SIG-M5 treated with dmso at 0.1 percent for 504 hours (cell line): ENCODE measurements at regions not wholly inside any gene's neighbourhood (a gene's known extent, or its start where the extent isn't known, plus 50 kb on each side); places are given as distances from the start of the nearest gene placed in this dataset.
"Not testable (repeated sequence)": the region's sequence is repeated elsewhere in the genome, so short reads cannot be mapped to it uniquely, and the experiment has no call there.

ENCODE experiments used
- DNase-seq: peaks from one replicate; lab custom pipeline; 2025; ENCODE audit not compliant: unreplicated experiment; lab: John Stamatoyannopoulos, UW

DNA sequence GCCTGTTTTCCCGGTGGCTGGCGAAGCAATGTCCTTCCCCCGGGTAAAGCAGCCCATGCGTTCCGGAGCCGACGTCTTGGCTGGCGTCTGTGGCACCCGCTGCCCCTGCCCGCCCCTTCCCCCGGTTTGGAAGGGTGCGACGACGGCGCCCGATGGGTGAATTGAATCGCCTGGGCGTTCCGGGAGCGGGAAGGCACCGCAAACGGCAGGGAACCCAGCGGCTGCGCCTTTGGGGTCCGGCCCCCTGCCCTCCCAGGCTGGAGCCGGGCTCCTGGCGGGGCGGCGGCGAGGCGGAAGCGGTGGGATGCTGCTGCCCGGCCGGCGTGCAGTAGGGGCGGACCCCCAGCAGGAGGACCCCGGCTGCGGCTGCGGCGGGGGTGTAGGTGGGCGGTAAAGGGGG is 123.6 kb upstream of the RHOU start:
- DNase-seq = not testable (repeated sequence)

DNA sequence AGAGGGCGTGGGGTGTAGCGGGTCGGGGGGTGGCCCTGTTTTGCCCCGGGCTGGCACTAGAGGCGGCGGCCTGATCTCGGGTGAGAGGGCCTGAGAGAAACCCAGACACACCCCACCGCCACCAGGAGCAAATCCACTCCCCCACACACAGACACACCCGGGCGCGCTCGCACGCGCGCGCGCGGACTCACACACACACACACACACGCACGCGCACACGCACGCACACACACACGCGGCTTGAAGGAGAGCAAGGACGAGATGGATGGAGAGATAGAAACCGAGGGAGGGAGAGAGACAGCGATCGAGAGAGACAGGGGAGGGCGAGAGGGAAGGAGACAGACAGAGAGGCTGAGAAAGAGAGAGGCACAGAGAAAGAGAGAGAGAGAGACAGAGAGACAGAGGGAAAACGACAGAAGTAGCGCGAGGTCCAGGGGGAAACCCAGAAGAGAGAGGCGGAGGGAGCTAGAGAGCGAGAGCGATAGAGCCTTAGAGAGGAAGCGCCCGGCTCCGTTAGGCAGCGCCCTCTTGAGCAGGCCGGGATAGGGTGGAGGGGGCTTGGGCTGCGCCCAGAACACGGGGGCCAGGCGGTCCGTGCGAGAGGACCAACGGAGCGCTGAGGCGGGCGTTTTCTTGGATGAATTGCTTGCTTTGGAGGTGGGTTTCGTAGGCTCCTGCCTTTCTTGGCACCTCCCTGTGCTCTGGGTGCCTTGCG is 113.1 kb upstream of the RHOU start:
- DNase-seq = not testable (repeated sequence)

DNA sequence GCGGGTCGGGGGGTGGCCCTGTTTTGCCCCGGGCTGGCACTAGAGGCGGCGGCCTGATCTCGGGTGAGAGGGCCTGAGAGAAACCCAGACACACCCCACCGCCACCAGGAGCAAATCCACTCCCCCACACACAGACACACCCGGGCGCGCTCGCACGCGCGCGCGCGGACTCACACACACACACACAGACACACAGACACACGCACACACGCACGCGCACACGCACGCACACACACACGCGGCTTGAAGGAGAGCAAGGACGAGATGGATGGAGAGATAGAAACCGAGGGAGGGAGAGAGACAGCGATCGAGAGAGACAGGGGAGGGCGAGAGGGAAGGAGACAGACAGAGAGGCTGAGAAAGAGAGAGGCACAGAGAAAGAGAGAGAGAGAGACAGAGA is 108.8 kb upstream of the RHOU start:
- DNase-seq = not testable (repeated sequence)

DNA sequence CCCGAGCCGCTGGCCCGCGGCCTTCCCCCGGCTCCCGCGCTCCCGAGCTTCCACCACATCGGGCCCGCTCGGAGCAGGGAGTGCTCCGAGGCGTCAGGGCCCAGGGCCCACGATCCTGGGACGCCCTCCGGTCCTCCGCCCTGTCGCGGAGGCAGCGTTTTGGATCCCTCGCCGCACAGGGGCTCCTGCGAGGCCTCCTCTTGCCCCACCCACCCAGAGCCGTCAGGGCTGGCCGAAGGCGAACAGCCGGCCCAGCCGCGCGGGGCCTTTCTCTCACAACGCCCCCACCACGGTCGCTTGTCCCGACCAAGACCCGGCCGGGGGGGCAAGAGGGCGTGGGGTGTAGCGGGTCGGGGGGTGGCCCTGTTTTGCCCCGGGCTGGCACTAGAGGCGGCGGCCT is 102.4 kb upstream of the RHOU start:
- DNase-seq = not testable (repeated sequence)

DNA sequence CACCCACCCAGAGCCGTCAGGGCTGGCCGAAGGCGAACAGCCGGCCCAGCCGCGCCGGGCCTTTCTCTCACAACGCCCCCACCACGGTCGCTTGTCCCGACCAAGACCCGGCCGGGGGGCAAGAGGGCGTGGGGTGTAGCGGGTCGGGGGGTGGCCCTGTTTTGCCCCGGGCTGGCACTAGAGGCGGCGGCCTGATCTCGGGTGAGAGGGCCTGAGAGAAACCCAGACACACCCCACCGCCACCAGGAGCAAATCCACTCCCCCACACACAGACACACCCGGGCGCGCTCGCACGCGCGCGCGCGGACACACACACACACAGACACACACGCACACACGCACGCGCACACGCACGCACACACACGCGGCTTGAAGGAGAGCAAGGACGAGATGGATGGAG is 100.0 kb upstream of the RHOU start:
- DNase-seq = not testable (repeated sequence)

DNA sequence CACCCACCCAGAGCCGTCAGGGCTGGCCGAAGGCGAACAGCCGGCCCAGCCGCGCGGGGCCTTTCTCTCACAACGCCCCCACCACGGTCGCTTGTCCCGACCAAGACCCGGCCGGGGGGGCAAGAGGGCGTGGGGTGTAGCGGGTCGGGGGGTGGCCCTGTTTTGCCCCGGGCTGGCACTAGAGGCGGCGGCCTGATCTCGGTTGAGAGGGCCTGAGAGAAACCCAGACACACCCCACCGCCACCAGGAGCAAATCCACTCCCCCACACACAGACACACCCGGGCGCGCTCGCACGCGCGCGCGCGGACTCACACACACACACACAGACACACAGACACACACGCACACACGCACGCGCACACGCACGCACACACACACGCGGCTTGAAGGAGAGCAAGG is 97.8 kb upstream of the RHOU start:
- DNase-seq = not testable (repeated sequence)

DNA sequence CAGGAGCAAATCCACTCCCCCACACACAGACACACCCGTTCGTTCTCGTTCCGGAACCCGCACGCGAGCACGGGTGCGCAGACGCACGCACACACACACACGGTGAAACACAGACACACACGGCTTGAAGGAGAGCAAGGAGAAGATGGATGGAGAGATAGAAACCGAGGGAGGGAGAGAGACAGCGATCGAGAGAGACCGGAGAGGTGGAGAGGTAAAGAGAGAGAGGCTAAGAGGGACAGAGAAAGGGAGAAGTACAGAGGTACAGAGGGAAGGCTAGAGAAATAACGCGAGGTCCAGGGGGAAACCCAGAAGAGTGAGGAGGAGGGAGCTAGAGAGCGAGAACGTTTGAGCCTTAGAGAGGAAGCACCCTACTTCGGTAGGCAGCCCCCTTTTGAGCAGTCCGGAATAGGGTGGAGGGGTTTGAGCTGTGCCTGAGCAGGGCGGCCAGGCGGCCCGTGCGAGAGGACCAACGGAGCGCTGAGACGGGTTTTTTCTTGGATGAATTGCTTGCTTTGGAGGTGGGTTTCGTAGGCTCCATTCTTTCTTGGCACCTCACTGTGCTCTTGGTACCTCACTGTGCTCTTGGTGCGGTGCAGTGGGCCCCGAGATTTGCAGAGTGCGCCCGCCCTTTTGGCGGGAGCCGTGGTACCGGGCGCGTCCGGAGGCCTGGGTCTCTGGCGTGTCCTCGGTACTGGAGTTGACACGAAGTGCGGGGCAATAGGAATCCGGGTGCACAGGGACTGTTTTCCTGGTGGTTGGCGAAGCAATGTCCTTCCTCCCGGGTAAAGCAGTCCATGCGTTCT is 88.4 kb upstream of the RHOU start:
- peak; percentile 94 for DNase-seq

DNA sequence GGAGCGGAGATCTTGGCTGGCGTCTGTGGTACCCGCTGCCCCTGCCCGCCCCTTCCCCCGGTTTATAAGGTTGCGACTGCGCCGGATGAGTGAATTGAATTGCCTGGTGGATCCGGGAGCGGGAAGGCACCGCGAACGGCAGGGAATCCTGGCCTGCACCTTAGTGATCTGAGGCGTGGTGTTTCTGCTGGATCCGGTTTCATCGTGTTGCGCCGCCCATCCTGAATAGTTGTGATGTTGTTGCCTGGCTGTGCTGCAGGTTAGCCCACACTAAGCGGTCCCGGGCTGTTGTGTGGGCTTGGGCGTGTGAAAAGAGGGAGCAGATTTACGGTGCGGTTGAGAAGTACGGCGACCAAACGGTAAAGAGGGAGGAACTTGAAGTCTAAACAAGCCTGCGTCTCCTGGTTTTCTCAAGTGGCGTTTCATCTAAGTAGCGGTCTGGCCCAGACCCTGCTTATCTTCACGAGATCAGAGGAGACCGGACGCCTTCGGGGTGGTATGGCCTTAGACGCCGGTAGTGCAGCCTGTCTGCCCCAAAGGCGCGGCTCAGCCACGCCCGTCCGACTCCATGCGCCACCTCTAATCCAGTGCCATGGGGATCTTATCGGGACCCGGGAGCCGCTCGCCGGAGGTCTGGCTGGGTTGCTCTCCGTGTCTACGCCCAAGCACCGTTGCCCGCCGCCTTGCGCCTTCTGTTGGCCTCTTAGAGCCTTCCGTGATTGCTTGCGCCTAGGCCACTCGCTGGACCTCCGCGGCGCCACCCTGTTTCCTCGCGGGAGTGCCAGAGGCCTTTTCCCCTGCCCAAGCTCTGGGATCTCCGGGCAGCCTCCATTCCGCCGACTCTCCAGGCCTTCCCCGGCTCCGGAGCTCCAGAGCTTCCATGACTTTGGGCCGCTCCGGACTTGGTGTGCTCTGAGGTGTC is 87.5 kb upstream of the RHOU start:
- peak; percentile 79 for DNase-seq

DNA sequence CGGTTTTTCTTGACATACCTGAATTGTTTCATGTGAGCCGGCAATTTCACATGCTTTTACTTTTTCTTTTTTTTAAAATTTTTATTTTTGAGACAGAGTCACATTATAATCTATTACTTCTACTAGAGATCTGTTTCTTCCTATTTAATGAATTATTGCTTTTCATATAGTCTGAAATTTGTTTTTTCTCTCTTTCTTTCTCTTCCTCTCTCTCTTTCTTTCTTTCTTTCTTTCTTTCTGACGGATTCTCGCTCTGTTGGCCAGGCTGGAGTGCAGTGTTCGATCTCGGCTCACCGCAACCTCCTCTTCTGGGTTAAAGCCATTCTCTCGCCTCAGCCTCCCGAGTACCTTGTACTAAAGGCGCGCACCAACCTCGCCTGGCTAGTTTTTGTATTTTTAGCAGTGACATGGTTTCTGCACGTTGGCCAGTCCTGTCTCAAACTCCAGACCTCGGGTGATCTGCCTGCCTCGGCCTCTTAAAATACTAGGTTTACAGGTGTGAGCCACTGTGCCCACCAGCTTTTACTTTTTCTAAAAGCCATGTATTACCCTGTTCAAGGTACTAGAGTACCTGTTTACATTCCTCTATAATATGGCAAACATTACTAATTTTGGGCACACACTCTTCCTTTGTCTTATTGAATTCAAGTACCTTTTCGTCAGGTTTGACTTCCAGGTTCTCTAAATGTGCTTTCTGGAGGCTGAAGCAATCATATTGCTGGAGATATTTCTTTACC is 86.5 kb upstream of the RHOU start:
- no peak for DNase-seq

DNA sequence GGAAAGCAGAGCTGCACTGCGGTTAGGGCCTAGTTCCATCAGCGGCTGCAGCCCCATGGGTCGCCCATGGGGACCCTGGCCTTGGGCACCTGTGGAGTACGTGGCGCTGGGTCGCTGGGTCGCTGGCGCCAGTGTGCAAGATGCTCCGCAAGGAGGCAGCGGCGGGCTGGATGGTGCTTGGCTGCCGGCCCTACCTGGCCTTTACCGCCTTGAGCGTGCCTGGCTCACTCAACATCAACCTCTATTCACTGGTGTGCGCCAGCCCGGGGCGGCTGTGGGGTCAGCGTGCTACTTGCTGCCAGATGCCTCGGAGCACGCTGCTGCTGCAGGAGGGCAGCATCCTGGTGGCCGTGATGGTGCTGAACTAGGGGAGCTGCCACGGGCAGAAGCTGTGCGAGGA is 85.1 kb upstream of the RHOU start:
- DNase-seq = no peak

DNA sequence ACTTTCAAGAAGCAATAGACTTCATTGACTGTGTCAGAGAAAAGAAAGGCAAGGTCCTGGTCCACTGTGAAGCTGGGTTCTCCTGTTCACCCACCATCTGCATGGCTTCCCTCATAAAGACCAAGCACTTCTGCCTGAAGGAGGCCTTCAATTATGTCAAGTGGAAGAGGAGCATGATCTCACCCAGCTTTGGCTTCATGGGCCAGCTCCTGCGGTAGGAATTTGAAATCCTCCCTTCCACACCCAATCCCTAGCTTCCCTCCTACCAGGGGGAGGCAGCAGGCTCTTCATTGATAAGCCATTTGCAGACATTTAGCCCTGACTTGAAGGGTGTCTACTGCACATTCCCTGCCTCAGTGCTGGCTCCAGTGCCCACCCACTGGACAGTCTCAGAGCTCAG is 84.3 kb upstream of the RHOU start:
- no peak for DNase-seq

DNA sequence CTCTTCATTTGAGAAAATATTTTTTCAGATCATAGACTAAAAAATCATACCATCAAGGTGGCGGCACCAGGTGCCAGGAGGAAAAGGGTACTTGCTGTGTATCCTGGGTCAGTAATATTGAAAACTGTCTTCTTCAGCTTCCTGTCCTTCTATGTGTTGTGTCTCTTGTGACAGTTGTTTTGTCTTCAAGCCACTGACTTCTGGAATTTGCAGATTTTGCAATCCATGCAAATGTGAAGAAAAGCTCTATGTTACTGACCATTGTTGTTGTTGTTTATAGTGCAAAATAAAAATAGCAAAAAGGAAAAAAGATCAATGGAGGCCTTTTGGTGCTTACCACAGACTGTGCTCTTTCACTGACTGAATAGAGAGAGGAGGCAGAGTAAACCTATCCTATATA is 83.2 kb upstream of the RHOU start:
- DNase-seq = no peak

DNA sequence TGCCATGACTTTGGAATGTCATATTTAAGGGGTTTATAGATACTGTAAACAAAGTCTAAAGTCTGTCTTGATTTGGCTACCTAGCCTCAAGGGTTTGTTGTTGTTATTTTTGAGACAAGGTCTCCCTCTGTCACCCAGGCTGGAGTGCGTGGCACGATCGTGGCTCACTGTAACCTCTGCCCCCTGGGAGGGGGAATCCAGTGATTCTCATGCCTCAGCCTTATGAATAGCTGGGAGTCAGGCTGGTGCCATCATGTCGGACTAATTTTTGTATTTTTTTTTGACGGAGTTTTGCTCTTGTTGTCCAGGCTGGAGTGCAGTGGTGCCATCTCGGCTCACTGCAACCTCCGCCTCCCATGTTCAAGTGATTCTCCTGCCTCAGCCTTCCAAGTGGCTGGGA is 82.2 kb upstream of the RHOU start:
- not testable (repeated sequence) for DNase-seq

DNA sequence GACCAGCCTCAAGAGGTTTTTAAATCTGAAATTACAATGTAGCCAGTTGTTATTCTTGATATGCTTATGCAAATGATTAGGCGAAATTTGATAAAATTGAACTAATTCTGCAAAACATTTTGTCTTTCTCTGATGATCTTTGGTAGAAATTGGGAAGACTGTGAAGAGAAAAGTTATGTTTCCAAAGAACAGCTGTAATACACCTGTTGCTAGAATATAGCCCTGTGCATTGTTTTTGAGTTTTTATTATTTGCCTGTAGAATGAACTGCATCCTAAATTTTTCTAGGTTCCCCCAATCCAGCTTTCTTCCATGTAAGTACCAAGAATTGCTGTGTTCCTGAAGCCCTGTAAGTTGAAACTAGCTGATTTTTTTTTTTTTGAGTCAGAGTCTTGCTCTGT is 81.5 kb upstream of the RHOU start:
- DNase-seq = no peak

DNA sequence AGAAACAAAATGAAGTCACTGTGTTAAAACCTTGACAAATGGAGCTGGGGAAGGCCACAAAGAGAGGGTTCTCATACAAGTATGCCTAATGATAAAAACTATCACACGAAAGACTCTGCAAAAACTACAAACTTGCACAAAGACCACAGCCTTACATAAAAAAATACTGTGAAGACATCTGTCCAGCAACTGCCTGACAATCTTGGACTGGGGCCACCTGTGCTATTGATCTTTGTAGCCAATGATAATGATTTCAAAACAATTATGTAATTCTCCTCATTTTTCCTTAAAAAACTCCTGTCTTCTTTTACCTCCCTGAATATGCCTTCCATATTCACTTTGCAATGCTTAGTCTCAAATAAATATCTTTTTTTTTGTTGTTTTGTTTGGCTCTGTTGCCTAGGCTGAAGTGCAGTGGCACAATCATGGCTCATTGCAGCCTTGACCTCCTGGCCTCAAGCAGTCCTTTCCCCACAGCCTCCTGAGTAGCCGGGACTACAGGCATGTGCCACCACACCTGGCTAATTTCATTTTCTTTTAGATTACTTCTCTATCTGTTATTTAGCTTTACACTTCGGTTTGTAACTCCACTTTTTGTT is 79.4 kb upstream of the RHOU start:
- no peak for DNase-seq

DNA sequence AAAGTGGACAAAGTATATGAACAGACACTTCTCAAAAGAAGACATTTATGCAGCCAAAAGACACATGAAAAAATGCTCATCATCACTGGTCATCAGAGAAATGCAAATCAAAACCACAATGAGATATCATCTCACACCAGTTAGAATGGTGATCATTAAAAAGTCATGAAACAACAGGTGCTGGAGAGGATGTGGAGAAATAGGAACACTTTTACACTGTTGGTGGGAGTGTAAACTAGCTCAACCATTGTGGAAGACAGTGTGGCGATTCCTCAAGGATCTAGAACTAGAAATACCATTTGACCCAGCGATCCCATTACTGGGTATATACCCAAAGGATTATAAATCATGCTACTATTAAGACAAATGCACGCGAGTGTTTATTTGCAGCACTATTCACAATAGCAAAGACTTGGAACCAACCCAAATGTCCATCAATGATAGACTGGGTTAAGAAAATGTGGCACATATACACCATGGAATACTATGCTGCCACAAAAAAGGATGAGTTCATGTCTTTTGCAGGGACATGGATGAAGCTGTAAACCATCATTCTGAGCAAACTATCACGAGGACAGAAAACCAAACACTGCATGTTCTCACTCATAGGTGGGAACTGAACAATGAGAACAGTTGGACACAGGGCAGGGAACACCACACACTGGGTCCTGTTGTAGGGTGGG is 73.1 kb upstream of the RHOU start:
- DNase-seq = not testable (repeated sequence)

DNA sequence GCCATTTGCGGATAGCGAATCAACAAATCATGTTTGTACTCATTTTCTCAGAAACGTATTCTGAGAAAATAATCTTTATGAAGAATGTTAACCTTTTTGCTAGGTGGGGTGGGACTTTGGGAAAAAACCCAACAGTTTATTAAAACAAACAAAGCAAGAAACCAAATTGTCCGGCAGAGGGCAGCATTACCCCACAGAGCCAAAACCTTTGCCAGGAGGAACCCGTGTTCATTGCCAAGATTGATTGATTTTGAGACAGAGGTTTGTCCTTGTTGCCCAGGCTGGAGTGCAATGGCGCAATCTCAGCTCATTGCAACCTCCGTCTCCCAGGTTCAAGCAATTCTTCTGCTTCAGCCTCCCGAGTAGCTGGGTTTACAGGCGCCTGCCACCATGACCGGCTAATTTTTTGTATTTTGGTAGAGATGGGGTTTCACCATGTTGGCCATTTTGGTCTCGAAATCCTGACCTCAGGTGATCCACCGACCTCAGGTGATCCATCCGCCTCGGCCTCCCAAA is 70.8 kb upstream of the RHOU start:
- peak; percentile 77 for DNase-seq

DNA sequence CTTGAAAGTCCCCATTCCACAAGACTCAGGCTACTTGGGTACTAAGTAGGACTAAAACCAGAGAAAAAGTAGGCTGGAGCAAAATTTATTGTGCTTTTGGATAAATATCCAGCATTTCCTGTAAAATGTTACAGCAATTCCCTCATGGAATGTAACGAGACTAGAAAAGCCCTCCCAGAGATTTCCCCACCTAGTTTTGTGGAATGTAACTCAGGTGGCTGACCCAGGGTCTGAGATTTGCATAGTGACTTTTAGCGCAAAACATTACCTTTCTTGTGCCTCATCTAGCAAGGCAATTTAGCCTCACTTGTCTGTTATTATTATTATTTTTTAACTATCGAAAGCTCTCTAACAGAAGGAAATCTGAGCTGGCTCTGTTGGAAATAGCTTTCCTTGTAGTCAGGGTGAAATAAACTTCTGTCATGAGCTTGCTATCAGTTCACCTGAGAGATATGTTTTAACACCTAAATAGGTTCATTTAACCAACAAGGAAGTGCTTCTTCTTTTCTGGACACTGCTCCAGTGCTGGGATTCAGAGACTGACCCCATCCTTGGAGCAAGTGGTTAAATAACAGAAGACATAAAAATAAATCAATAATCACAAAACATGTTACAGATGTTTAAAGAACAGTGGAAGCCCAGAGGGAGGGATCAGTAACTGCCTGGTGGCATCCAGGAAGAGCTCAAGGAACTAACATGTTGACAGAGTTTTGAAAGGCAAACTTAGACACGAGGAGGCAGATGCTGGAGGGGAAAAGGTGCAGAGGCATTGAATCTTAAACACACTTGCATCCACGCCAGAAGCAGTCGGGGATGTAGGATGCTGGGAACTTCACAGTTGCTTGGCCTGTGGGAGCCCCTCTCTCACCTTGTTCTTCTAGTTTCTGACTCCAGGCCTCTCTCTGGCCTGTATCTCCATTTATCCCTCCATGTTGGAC is 68.3 kb upstream of the RHOU start:
- no peak for DNase-seq
